ENCODE measurements at regions not wholly inside any gene's neighbourhood (a gene's known extent, or its start where the extent isn't known, plus 50 kb on each side); places are given as distances from the start of the nearest gene placed in this dataset.
A peak's percentile ranks its signal among the peaks of the same experiment; 100 is the strongest.

DNA sequence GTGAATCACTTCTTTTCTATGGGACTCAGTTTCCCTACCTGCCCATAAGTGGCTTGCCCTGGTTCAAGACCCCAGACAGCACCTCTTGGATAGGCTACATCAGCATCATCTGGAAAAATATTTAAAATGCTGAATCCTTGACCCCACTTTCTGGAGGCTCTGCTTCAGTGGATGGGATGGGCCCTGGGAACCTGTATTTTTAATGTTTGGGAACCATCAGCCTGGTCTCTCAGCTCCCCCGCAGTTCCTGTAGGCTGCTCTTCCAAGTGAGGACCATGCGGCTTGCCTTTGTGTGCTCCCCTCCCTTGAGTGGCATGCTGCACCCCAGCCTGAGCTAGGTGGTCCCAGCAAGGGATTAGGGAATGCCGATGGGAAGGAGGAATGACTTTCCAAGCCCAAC, 68.3 kb upstream of the CRHR1 start:
- no peaks in the 10 kb centered on the region; the same call in 1 of the 2 replicates for H3K27me3 ChIP-seq (replicated peaks; ENCODE audit: control insufficient read depth, insufficient read depth, low read length)
- H3K36me3 ChIP-seq (ENCODE audit: control insufficient read depth, insufficient read depth, low read length) = no peaks in the 10 kb centered on the region
- no peak overlapping the region for H3K4me3 ChIP-seq (replicated peaks; ENCODE audit: low read depth, low read length)
- TF ChIP-seq, protein P1, sequence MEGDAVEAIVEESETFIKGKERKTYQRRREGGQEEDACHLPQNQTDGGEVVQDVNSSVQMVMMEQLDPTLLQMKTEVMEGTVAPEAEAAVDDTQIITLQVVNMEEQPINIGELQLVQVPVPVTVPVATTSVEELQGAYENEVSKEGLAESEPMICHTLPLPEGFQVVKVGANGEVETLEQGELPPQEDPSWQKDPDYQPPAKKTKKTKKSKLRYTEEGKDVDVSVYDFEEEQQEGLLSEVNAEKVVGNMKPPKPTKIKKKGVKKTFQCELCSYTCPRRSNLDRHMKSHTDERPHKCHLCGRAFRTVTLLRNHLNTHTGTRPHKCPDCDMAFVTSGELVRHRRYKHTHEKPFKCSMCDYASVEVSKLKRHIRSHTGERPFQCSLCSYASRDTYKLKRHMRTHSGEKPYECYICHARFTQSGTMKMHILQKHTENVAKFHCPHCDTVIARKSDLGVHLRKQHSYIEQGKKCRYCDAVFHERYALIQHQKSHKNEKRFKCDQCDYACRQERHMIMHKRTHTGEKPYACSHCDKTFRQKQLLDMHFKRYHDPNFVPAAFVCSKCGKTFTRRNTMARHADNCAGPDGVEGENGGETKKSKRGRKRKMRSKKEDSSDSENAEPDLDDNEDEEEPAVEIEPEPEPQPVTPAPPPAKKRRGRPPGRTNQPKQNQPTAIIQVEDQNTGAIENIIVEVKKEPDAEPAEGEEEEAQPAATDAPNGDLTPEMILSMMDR (IDR thresholded peaks at IDR 0.05; ENCODE audit: insufficient read depth, low read length, poor library complexity, severe bottlenecking) = no peak
- no peak for DNase-seq (ENCODE audit: extremely low read depth, insufficient read length)

DNA sequence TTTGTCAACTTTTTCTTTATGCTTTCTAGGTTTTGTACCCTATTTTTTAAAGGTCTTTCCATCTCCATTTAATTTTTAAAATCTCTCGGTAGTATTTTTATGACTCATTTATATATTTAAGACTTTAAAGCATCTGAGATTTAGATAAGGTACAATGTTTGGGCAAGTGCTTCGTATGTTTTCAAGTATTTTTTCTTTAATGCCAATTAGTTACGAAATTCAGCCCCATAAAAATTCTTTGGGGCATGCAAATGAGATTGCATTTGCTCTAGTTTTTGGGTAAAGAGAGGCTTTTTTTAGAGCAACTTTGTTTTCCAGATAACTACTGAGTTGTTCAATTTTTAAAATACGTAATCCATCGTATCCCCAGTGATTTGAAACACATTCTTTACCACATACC, 65.3 kb upstream of the CRHR1 start:
- no peak overlapping the region for H3K4me3 ChIP-seq (replicated peaks; ENCODE audit: low read depth, low read length)
- no peaks in the 10 kb centered on the region for H3K36me3 ChIP-seq (ENCODE audit: control insufficient read depth, insufficient read depth, low read length)
- no peak for DNase-seq (ENCODE audit: extremely low read depth, insufficient read length)
- H3K27me3 ChIP-seq (replicated peaks; ENCODE audit: control insufficient read depth, insufficient read depth, low read length) = no peaks in the 10 kb centered on the region; the same call in none of the 2 replicates
- TF ChIP-seq, protein P1 (IDR thresholded peaks at IDR 0.05; ENCODE audit: insufficient read depth, low read length, poor library complexity, severe bottlenecking) = no peak

DNA sequence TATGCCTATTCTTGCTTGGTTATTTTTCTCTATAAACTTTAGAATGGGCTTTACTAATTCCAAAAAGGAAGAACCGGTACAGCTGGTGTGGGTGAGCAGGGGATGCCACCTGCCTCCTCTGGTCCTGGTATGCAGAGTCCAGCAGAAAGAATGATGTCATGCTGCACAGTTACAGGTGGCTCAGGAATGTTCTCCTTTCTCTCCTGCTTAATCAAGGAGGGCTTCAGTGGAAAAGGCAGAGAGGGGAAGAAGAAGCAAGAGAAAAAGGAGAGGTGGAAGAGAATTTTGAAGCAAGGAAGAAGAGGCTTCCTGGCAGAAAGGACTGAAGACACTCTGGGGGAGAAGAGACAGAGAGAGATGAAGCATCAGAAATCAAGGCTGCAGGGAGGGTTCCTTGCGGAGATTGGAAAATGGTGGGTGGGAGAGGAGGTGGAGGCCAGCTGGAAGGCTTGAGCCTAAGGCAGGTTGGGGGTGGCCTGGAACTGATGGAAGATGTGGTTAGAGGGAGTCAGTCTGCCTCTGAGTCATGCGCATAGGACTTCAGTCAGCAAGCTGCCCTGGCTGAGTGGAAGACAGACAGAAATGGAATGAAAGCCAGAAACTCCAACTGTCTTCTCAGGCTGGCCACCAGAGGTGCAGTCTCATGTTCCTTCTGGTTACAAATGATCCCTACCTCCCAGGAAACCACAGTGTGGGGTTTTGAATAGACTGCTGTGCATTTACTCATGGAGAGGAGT, 64.6 kb upstream of the CRHR1 start:
- TF ChIP-seq, protein P1 (IDR thresholded peaks at IDR 0.05; ENCODE audit: insufficient read depth, low read length, poor library complexity, severe bottlenecking) = peak; percentile 11
- no peaks in the 10 kb centered on the region for H3K36me3 ChIP-seq (ENCODE audit: control insufficient read depth, insufficient read depth, low read length)
- no peak overlapping the region for H3K4me3 ChIP-seq (replicated peaks; ENCODE audit: low read depth, low read length)
- no peak for DNase-seq (ENCODE audit: extremely low read depth, insufficient read length)
- no peaks in the 10 kb centered on the region; the same call in none of the 2 replicates for H3K27me3 ChIP-seq (replicated peaks; ENCODE audit: control insufficient read depth, insufficient read depth, low read length)

DNA sequence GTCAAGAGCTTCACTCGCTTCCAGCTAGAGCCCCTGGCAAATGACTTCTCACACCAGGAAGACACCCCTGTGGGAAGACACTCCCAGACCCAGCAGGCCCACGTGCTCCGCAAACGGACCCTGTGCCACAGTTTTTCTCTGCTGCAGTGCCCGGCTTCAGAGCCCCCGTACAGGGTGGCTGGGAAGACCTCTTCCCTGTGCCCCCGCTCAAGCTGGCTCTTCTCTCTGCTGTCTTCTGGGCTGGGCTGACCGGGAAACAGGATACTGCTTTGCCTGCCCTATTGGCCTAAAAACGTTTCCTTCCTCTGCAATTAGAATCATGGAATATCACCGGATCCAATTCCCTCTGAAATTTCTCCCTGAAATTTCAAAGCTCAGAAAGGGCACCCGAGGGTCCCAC, 63.7 kb upstream of the CRHR1 start:
- DNase-seq (ENCODE audit: extremely low read depth, insufficient read length) = no peak
- H3K27me3 ChIP-seq (replicated peaks; ENCODE audit: control insufficient read depth, insufficient read depth, low read length) = no peaks in the 10 kb centered on the region; the same call in 1 of the 2 replicates
- H3K4me3 ChIP-seq (replicated peaks; ENCODE audit: low read depth, low read length) = no peak overlapping the region
- no peaks in the 10 kb centered on the region for H3K36me3 ChIP-seq (ENCODE audit: control insufficient read depth, insufficient read depth, low read length)
- TF ChIP-seq, protein P1 (IDR thresholded peaks at IDR 0.05; ENCODE audit: insufficient read depth, low read length, poor library complexity, severe bottlenecking) = no peak

DNA sequence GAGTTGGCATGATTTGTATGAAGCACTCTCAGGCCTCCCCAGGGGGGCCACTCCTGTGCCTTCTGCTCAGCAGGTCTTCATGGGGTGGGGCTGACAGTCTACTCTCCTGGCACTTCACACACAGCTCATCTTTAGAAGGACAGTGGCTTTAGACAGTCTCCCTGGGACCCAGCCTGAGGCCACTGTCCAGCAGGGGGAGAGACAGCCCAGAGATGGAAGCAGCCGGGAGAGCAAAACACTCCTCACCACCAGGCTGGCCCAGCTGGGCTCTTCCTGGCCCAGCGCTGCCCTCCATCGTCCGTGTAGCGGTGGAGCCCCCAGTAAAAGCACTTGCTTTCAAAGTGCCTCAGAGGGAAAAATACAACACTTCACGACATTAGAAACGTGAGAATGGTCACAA, 62.0 kb upstream of the CRHR1 start:
- H3K27me3 ChIP-seq (replicated peaks; ENCODE audit: control insufficient read depth, insufficient read depth, low read length) = no peaks in the 10 kb centered on the region; the same call in 1 of the 2 replicates
- DNase-seq (ENCODE audit: extremely low read depth, insufficient read length) = no peak
- TF ChIP-seq, protein P1 (IDR thresholded peaks at IDR 0.05; ENCODE audit: insufficient read depth, low read length, poor library complexity, severe bottlenecking) = peak; percentile 18
- H3K4me3 ChIP-seq (replicated peaks; ENCODE audit: low read depth, low read length) = no peak overlapping the region
- no peaks in the 10 kb centered on the region for H3K36me3 ChIP-seq (ENCODE audit: control insufficient read depth, insufficient read depth, low read length)

Measured in GM06990 (cell line).